ENCODE measurements at regions not wholly inside any gene's neighbourhood (a gene's known extent, or its start where the extent isn't known, plus 50 kb on each side); places are given as distances from the start of the nearest gene placed in this dataset.

DNA sequence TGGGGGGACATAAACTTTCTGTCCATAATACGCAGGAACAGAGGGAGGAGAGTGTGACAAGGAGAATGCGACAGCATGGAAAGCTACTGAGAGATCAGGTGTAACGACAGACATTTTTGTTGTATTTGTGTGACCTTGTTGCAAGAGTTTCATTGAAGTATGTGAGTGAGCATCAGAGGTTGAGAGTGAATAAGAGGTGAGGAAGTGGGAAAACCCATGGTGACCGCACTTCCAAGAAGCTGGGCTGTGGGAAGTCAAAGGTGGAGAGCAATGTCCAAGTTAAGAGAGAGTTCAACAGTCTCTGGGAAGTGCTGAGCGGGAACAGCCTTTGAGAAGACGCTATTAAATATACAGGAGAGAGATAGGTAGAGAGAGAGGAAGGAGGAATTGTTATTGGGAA is 76.4 kb upstream of the PGRMC2 start:
- TF ChIP-seq, protein P1, sequence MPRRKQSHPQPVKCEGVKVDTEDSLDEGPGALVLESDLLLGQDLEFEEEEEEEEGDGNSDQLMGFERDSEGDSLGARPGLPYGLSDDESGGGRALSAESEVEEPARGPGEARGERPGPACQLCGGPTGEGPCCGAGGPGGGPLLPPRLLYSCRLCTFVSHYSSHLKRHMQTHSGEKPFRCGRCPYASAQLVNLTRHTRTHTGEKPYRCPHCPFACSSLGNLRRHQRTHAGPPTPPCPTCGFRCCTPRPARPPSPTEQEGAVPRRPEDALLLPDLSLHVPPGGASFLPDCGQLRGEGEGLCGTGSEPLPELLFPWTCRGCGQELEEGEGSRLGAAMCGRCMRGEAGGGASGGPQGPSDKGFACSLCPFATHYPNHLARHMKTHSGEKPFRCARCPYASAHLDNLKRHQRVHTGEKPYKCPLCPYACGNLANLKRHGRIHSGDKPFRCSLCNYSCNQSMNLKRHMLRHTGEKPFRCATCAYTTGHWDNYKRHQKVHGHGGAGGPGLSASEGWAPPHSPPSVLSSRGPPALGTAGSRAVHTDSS (CRISPR knock-in tag; conservative IDR thresholded peaks at IDR 0.05) = no peak
- TF ChIP-seq FOXM1 (CRISPR knock-in tag; IDR thresholded peaks at IDR 0.05) (no peak), HOXA3 (CRISPR knock-in tag; IDR thresholded peaks at IDR 0.05) (no peak), ELF1 (CRISPR knock-in tag; IDR thresholded peaks at IDR 0.05) (no peak)
- no TSS peak for BruUV-seq (replicated peaks)
- intact Hi-C loops (cut with micrococcal nuclease; ENCODE audit: unreplicated experiment) (no loop called here), in situ Hi-C loops (cut with HindIII; ENCODE audit: extremely low pct_ligation_motif_present, low pct_unique_long_range_greater_than_20kb) (no loop called here)
- H3K4me3 ChIP-seq (replicated peaks in 1 of 3; ENCODE audit: insufficient read depth in 1 of 3, low read depth in 2 of 3, low read length in 3 of 3) = no peak overlapping the region
- peaks cover under 1% of the 10 kb centered on the region; the same call in 1 of the 2 replicates for H3K9me3 ChIP-seq (ENCODE audit: low read length)
- H2AFZ ChIP-seq (ENCODE audit: low read length) = no peak overlapping the region
- H3K9ac ChIP-seq (ENCODE audit: insufficient read depth, low read depth, low read length) = no peak overlapping the region
- FAIRE-seq (no peak), DNase-seq (ENCODE audit: low spot score) (no peak), ATAC-seq (no peak)
- CTCF ChIA-PET (ENCODE audit: low intra/inter-chr PET ratio, low total read pairs) = no interaction called here
- H3K27me3 ChIP-seq (ENCODE audit: control insufficient read depth in 1 of 2, insufficient read depth in 2 of 2, low read length in 2 of 2) = no peaks in the 10 kb centered on the region; a peak in 1 of 5 replicates
- H3K4me2 ChIP-seq (ENCODE audit: low read depth, low read length) = no peak overlapping the region
- H4K20me1 ChIP-seq (ENCODE audit: insufficient read depth, low read length) = no peaks in the 10 kb centered on the region
- no peak overlapping the region for H3K27ac ChIP-seq (ENCODE audit: extremely low read length, insufficient read depth, low read length)
- no peaks in the 10 kb centered on the region for H3K79me2 ChIP-seq (ENCODE audit: insufficient read depth, low read length)
- POLR2A ChIA-PET = no interaction called here
- no peaks in the 10 kb centered on the region for H3K4me1 ChIP-seq (ENCODE audit: insufficient read depth, low read length)
- 58% methylated on average over 6 of the region's 6 CpGs for WGBS (ENCODE audit: low lambda C conversion rate)
- H3K36me3 ChIP-seq (replicated peaks in 1 of 2; ENCODE audit: control insufficient read depth in 1 of 2, insufficient read depth in 2 of 2, low read length in 2 of 2) = no peaks in the 10 kb centered on the region

DNA sequence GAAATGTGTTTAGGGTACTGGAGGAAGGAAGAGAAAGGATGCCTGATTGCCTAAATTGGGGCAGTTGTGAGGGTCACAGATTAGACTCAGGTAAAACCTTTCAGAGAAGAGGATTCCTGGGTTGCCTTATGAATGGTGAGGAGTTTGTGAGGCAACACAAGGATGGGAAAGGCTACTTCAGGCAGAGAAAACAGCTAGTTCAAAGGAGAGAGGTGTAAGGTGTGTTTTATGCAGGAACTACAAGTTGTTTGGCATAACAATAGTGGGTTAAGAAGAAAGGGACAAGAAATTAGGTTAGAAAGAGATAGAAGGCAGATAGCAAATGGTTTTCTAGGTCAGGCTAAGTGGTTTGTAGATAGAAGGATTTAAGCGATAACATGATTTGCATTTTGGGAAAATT is 75.1 kb upstream of the PGRMC2 start:
- 90% methylated on average over 1 of the region's 1 CpG for WGBS (ENCODE audit: low lambda C conversion rate)
- no peaks in the 10 kb centered on the region for H4K20me1 ChIP-seq (ENCODE audit: insufficient read depth, low read length)
- H3K27me3 ChIP-seq (ENCODE audit: control insufficient read depth in 1 of 2, insufficient read depth in 2 of 2, low read length in 2 of 2) = peaks cover 0 to 5% of the 10 kb centered on the region in 2 experiments; a peak in 1 of 5 replicates
- ChIA-PET POLR2A (no interaction called here), CTCF (ENCODE audit: low intra/inter-chr PET ratio, low total read pairs) (no interaction called here)
- no peaks in the 10 kb centered on the region for H3K9me3 ChIP-seq (ENCODE audit: low read length)
- no peak overlapping the region for H3K4me3 ChIP-seq (replicated peaks in 1 of 3; ENCODE audit: insufficient read depth in 1 of 3, low read depth in 2 of 3, low read length in 3 of 3)
- no peak overlapping the region for H3K9ac ChIP-seq (ENCODE audit: insufficient read depth, low read depth, low read length)
- TF ChIP-seq, protein P2, sequence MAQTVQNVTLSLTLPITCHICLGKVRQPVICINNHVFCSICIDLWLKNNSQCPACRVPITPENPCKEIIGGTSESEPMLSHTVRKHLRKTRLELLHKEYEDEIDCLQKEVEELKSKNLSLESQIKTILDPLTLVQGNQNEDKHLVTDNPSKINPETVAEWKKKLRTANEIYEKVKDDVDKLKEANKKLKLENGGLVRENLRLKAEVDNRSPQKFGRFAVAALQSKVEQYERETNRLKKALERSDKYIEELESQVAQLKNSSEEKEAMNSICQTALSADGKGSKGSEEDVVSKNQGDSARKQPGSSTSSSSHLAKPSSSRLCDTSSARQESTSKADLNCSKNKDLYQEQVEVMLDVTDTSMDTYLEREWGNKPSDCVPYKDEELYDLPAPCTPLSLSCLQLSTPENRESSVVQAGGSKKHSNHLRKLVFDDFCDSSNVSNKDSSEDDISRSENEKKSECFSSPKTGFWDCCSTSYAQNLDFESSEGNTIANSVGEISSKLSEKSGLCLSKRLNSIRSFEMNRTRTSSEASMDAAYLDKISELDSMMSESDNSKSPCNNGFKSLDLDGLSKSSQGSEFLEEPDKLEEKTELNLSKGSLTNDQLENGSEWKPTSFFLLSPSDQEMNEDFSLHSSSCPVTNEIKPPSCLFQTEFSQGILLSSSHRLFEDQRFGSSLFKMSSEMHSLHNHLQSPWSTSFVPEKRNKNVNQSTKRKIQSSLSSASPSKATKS (CRISPR knock-in tag; IDR thresholded peaks at IDR 0.05) = no peak
- TF ChIP-seq ZNF607 (CRISPR knock-in tag; IDR thresholded peaks at IDR 0.05; ENCODE audit: borderline replicate concordance) (no peak), ZNF563 (CRISPR knock-in tag; IDR thresholded peaks at IDR 0.05) (no peak)
- FAIRE-seq (no peak), DNase-seq (ENCODE audit: low spot score) (no peak), ATAC-seq (no peak)
- H3K27ac ChIP-seq (ENCODE audit: extremely low read length, insufficient read depth, low read length) = no peak overlapping the region
- no peak overlapping the region for H2AFZ ChIP-seq (ENCODE audit: low read length)
- no peaks in the 10 kb centered on the region for H3K36me3 ChIP-seq (replicated peaks in 1 of 2; ENCODE audit: control insufficient read depth in 1 of 2, insufficient read depth in 2 of 2, low read length in 2 of 2)
- intact Hi-C loops (cut with micrococcal nuclease; ENCODE audit: unreplicated experiment) (no loop called here), in situ Hi-C loops (cut with HindIII; ENCODE audit: extremely low pct_ligation_motif_present, low pct_unique_long_range_greater_than_20kb) (no loop called here)
- H3K79me2 ChIP-seq (ENCODE audit: insufficient read depth, low read length) = no peaks in the 10 kb centered on the region
- H3K4me1 ChIP-seq (ENCODE audit: insufficient read depth, low read length) = no peaks in the 10 kb centered on the region
- no peak overlapping the region for H3K4me2 ChIP-seq (ENCODE audit: low read depth, low read length)
- BruUV-seq (replicated peaks) = no TSS peak

All from HepG2 (cell line).